Endothelial cell of umbilical vein (primary cell): ENCODE measurements at regions not wholly inside any gene's neighbourhood (a gene's known extent, or its start where the extent isn't known, plus 50 kb on each side); places are given as distances from the start of the nearest gene placed in this dataset.

Experiments
- BruUV-seq: library from RNA; stranded (reverse); fragments of 400-500 nt; replicated peaks from 2 replicates; lab custom pipeline; 2021; lab: Mats Ljungman, UMichigan
- CTCF ChIA-PET: fragments of 300-600, 350-600 bp; sonication (Branson Sonifier 250); formaldehyde crosslinking; loops from one replicate; lab custom pipeline; 2021; ENCODE audit warnings: antibody characterized with exemption, inconsistent platforms; lab: Charles Lee
- POLR2A ChIA-PET: fragments of 300-600, 350-600 bp; sonication (Branson Sonifier 250); formaldehyde crosslinking; loops from one replicate; lab custom pipeline; 2021; ENCODE audit warnings: antibody characterized with exemption, inconsistent platforms; lab: Charles Lee
- DNase-seq: peaks from one replicate; pipeline ENCODE4 v3.0.0-alpha.2; 2011; ENCODE audit warnings: low read depth, low spot score
- FAIRE-seq: peaks from 2 replicates; lab custom pipeline; 2011; peaks lifted over from hg19 to GRCh38; lab: Jason Lieb, UNC
- H2AFZ ChIP-seq: 2 replicates; pipeline ENCODE4 v1.6.0; 2012; ENCODE audit warnings: low read depth, low read length, control low read depth, inconsistent platforms
- H3K27ac ChIP-seq: 2 replicates; pipeline ENCODE4 v1.5.1; 2011; ENCODE audit warnings: low read depth, mild to moderate bottlenecking, control low read depth, low read length, moderate library complexity; ENCODE audit not compliant: insufficient read depth
- H3K27me3 ChIP-seq, 2 experiments: 2 replicates each; pipeline versions ENCODE4 v1.6.0 to v1.6.1; 2011; ENCODE audit warnings: low read length in 2 of 2, mixed read lengths in 1 of 2; ENCODE audit not compliant: control insufficient read depth in 2 of 2, insufficient read depth in 2 of 2
- H3K36me3 ChIP-seq, 2 experiments: 2 replicates in 1 of 2; 3 replicates in 1 of 2; pipeline ENCODE4 v1.5.1; 2011; ENCODE audit warnings: low read length in 2 of 2, mild to moderate bottlenecking in 1 of 2, moderate library complexity in 1 of 2; ENCODE audit not compliant: control insufficient read depth in 2 of 2, insufficient read depth in 2 of 2; ENCODE audit errors: extremely low read depth in 1 of 2
- H3K4me1 ChIP-seq: 3 replicates; pipeline ENCODE4 v1.5.1; 2011; ENCODE audit warnings: mild to moderate bottlenecking, low read length; ENCODE audit not compliant: control insufficient read depth, insufficient read depth; ENCODE audit errors: extremely low read depth
- H3K4me2 ChIP-seq: 2 replicates; pipeline ENCODE4 v1.6.1; 2011; ENCODE audit warnings: low read length, control low read depth, mixed read lengths; ENCODE audit not compliant: insufficient read depth
- H3K4me3 ChIP-seq, 3 experiments: fragments of 200-600 bp in 1 of 3; sonication (generic), shearing (Covaris generic) in 1 of 3; replicated peaks in 1 of 3; 2 replicates each; pipeline ENCODE4 v1.5.1; 2011 to 2016; ENCODE audit warnings: control low read depth in 3 of 3, low read length in 3 of 3, mild to moderate bottlenecking in 2 of 3, inconsistent platforms in 1 of 3, low read depth in 1 of 3, moderate library complexity in 1 of 3; ENCODE audit not compliant: insufficient read depth in 1 of 3
- H3K79me2 ChIP-seq: 2 replicates; pipeline ENCODE4 v1.6.0; 2012; ENCODE audit warnings: low read length, inconsistent platforms; ENCODE audit not compliant: control insufficient read depth, insufficient read depth
- H3K9ac ChIP-seq: replicated peaks from 2 replicates; pipeline ENCODE3; 2011; ENCODE audit warnings: low read length, control low read depth; ENCODE audit not compliant: insufficient read depth; ENCODE audit errors: extremely low read depth
- H3K9me1 ChIP-seq: replicated peaks from 3 replicates; pipeline ENCODE4 v1.6.0; 2011; ENCODE audit warnings: mild to moderate bottlenecking, low read length; ENCODE audit not compliant: control insufficient read depth, insufficient read depth; ENCODE audit errors: extremely low read depth
- H3K9me3 ChIP-seq: replicated peaks from 2 replicates; pipeline ENCODE4 v1.5.1; 2012; ENCODE audit warnings: low read length, inconsistent platforms; ENCODE audit not compliant: control insufficient read depth, insufficient read depth
- H4K20me1 ChIP-seq: replicated peaks from 2 replicates; pipeline ENCODE3; 2011; ENCODE audit warnings: mild to moderate bottlenecking, low read length; ENCODE audit not compliant: control insufficient read depth, insufficient read depth; ENCODE audit errors: extremely low read depth
- CTCF ChIP-seq, 2 donors: IDR thresholded peaks; 1 replicate in 1 of 2; 2 replicates in 1 of 2; pipeline ENCODE4 v1.5.1; 2011; ENCODE audit warnings: low read length in 2 of 2, mild to moderate bottlenecking in 2 of 2, moderate library complexity in 2 of 2, control low read depth in 1 of 2, inconsistent platforms in 1 of 2, low read depth in 1 of 2; ENCODE audit not compliant: insufficient read depth in 1 of 2; ENCODE audit errors: extremely low read depth in 1 of 2
- EZH2 ChIP-seq: IDR thresholded peaks from 2 replicates; pipeline ENCODE4 v1.6.1; 2012; ENCODE audit warnings: borderline replicate concordance, low read depth, mild to moderate bottlenecking, moderate library complexity, low read length, inconsistent platforms; ENCODE audit not compliant: severe bottlenecking
- FOS ChIP-seq: IDR thresholded peaks from 2 replicates; pipeline ENCODE4 v1.6.1; 2011; ENCODE audit warnings: mild to moderate bottlenecking, low read length, moderate library complexity, borderline replicate concordance; ENCODE audit not compliant: insufficient read depth
- GATA2 ChIP-seq: IDR thresholded peaks from 2 replicates; pipeline ENCODE4 v1.7.0; 2011; ENCODE audit warnings: low read depth, mild to moderate bottlenecking, moderate library complexity, mixed read lengths, low read length; ENCODE audit not compliant: insufficient read length, insufficient read depth
- JUN ChIP-seq: IDR thresholded peaks from 2 replicates; pipeline ENCODE4 v1.6.1; 2011; ENCODE audit warnings: borderline replicate concordance, low read depth; ENCODE audit not compliant: insufficient read length, insufficient read depth
- MAX ChIP-seq: IDR thresholded peaks from 2 replicates; pipeline ENCODE4 v1.6.1; 2011; ENCODE audit not compliant: insufficient read depth, insufficient read length
- MYC ChIP-seq: IDR thresholded peaks from one replicate; pipeline ENCODE4 v1.6.1; 2011; ENCODE audit warnings: mild to moderate bottlenecking, low read depth, low read length
- POLR2A ChIP-seq: IDR thresholded peaks from 2 replicates; pipeline ENCODE4 v1.6.1; 2012; ENCODE audit warnings: low read depth, mild to moderate bottlenecking, control low read depth, low read length
- POLR2AphosphoS5 ChIP-seq: IDR thresholded peaks from 2 replicates; pipeline ENCODE4 v1.6.1; 2012; ENCODE audit warnings: low read depth, mild to moderate bottlenecking, control low read depth, low read length, moderate library complexity; ENCODE audit not compliant: insufficient read depth
- dilution Hi-C: fragments of 300-500 bp; cut with MboI; formaldehyde crosslinking; loops from one replicate; pipeline ENCODE4 v1.15.0; 2019; ENCODE audit warnings: low sequenced_read_pairs; ENCODE audit not compliant: extremely low pct_ligation_motif_present
- intact Hi-C: fragments of 100-400 bp; cut with micrococcal nuclease; formaldehyde crosslinking; loops from one replicate; pipeline ENCODE4 v1.10.0; 2022

DNA sequence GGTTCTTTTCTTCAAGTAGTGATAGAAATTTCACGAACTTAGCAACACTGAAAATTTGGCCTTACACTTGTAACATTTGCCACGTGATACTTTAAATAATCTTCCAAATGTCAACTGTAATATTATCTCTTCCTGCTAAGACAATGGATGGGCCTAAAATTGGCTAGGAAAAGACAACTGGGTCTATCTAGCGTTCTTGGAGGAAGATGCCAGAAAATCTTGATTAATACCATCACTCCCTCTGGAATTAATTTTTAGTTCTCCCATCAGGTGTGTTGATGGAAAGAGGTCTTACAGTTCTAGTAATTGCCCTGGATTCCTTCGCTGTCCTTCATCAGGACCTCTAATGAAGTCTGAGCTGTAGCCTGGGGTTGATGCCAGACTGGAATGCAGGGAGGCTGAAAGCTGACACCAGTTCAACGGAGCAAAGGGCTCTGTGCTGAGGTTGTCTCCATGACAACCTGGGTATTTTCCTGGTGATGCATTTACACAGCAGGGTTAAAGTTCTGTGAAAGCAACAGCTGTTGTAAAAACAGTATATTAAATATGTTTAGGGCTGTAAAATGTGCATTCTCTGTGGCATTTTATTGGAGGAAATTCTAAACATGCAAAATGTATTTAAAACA is 92.3 kb downstream of the GAS1 start:
- H3K9me1 ChIP-seq, result no peaks in the 10 kb centered on the region
- dilution Hi-C loops (no loop called here), intact Hi-C loops (no loop called here)
- no peak overlapping the region for H3K9ac ChIP-seq
- BruUV-seq, result no TSS peak
- H3K4me3 ChIP-seq, result no peak overlapping the region
- no peak for DNase-seq
- no peak overlapping the region for H3K4me2 ChIP-seq
- H3K9me3 ChIP-seq, result no peaks in the 10 kb centered on the region
- FAIRE-seq, result no peak
- H3K27ac ChIP-seq, result no peak overlapping the region
- no peaks in the 10 kb centered on the region for H4K20me1 ChIP-seq
- CTCF ChIA-PET, result no interaction called here
- POLR2A ChIA-PET, result no interaction called here
- H3K4me1 ChIP-seq, result no peaks in the 10 kb centered on the region
- no peak for TF ChIP-seq FOS
- no peak for TF ChIP-seq MYC
- TF ChIP-seq EZH2, result no peak
- TF ChIP-seq POLR2A, result no peak
- no peak for TF ChIP-seq JUN
- no peak for TF ChIP-seq POLR2AphosphoS5
- TF ChIP-seq GATA2, result no peak
- TF ChIP-seq CTCF (IDR thresholded peaks at IDR 0.05; ENCODE audit: extremely low read depth in 1 of 2, insufficient read depth in 1 of 2, low read depth in 1 of 2, low read length in 2 of 2), result no peak
- no peak for TF ChIP-seq MAX
- no peaks in the 10 kb centered on the region for H3K79me2 ChIP-seq
- H2AFZ ChIP-seq, result no peak overlapping the region
- H3K36me3 ChIP-seq, result no peaks in the 10 kb centered on the region
- H3K27me3 ChIP-seq, result no peaks in the 10 kb centered on the region
